CD4-positive, alpha-beta T cell treated with Interleukin-6 for 4 hours (primary cell): ENCODE measurements at regions not wholly inside any gene's neighbourhood (a gene's known extent, or its start where the extent isn't known, plus 50 kb on each side); places are given as distances from the start of the nearest gene placed in this dataset.

Source experiments
- DNase-seq: peaks from one replicate; pipeline ENCODE4 v3.0.0-alpha.2; 2020; ENCODE audit warnings: mixed read lengths

GRCh38 chr20:59437601-59438031 is 137.2 kb downstream of the EDN3 start:
- no peak for DNase-seq

- no peak for DNase-seq
Measured at GRCh38 chr20:59438201-59438600, 137.8 kb downstream of the EDN3 start.

- DNase-seq, result no peak
Measured at GRCh38 chr20:59439243-59439642, 138.8 kb downstream of the EDN3 start.

GRCh38 chr20:59441306-59441705 is 140.9 kb downstream of the EDN3 start:
- no peak for DNase-seq

- no peak for DNase-seq
Measured at GRCh38 chr20:59441860-59442810, 141.7 kb downstream of the EDN3 start.

GRCh38 chr20:59443550-59443949 is 143.1 kb downstream of the EDN3 start:
- no peak for DNase-seq

GRCh38 chr20:59446376-59446775 is 146.0 kb downstream of the EDN3 start:
- no peak for DNase-seq

- DNase-seq, result no peak
Measured at GRCh38 chr20:59448196-59448595, 147.8 kb downstream of the EDN3 start.

- no peak for DNase-seq
Measured at GRCh38 chr20:59448851-59449444, 148.5 kb downstream of the EDN3 start.

- no peak for DNase-seq
Measured at GRCh38 chr20:59451066-59451630, 150.7 kb downstream of the EDN3 start.

- no peak for DNase-seq
Measured at GRCh38 chr20:59451641-59452040, 151.2 kb downstream of the EDN3 start.

- DNase-seq, result no peak
Measured at GRCh38 chr20:59452856-59453255, 151.5 kb upstream of the PHACTR3 start.

GRCh38 chr20:59453759-59454560 is 150.4 kb upstream of the PHACTR3 start:
- no peak for DNase-seq

- DNase-seq, result no peak
Measured at GRCh38 chr20:59455402-59456341, 148.7 kb upstream of the PHACTR3 start.

GRCh38 chr20:59456342-59457279 is 147.7 kb upstream of the PHACTR3 start:
- no peak for DNase-seq

GRCh38 chr20:59458645-59459044 is 145.7 kb upstream of the PHACTR3 start:
- no peak for DNase-seq

GRCh38 chr20:59459586-59459985 is 144.8 kb upstream of the PHACTR3 start:
- DNase-seq, result no peak

- DNase-seq, result no peak
Measured at GRCh38 chr20:59460352-59460751, 144.0 kb upstream of the PHACTR3 start.

GRCh38 chr20:59461526-59461925 is 142.8 kb upstream of the PHACTR3 start:
- no peak for DNase-seq

- DNase-seq, result no peak
Measured at GRCh38 chr20:59462249-59462648, 142.1 kb upstream of the PHACTR3 start.

- DNase-seq, result no peak
Measured at GRCh38 chr20:59463541-59463940, 140.8 kb upstream of the PHACTR3 start.
